Kidney epithelial cell (primary cell): ENCODE measurements at regions not wholly inside any gene's neighbourhood (a gene's known extent, or its start where the extent isn't known, plus 50 kb on each side); places are given as distances from the start of the nearest gene placed in this dataset.

Experiments used
- DNase-seq: peaks from one replicate; pipeline ENCODE4 v3.0.0-alpha.2; 2010; ENCODE audit warnings: low read depth
- H3K27me3 ChIP-seq: 2 replicates; pipeline ENCODE4 v1.6.0; 2011; ENCODE audit warnings: low read length; ENCODE audit not compliant: control insufficient read depth, insufficient read depth
- H3K36me3 ChIP-seq: 2 replicates; pipeline ENCODE4 v1.5.1; 2011; ENCODE audit warnings: low read length; ENCODE audit not compliant: control insufficient read depth, insufficient read depth
- H3K4me3 ChIP-seq: 2 replicates; pipeline ENCODE4 v1.5.1; 2011; ENCODE audit warnings: low read depth, mild to moderate bottlenecking, control low read depth, low read length
- CTCF ChIP-seq: IDR thresholded peaks from 2 replicates; pipeline ENCODE4 v1.5.1; 2011; ENCODE audit warnings: mild to moderate bottlenecking, moderate library complexity, low read length, control low read depth, inconsistent platforms; ENCODE audit not compliant: insufficient read depth, poor library complexity, severe bottlenecking

- no peaks in the 10 kb centered on the region for H3K27me3 ChIP-seq
- TF ChIP-seq CTCF, result no peak
- H3K36me3 ChIP-seq, result no peaks in the 10 kb centered on the region
- DNase-seq, result no peak
- H3K4me3 ChIP-seq, result no peak overlapping the region
Observed at GRCh38 chr4:111483375-111484169, 661.7 kb upstream of the FAM241A start.

GRCh38 chr4:111492496-111492895 lies 652.8 kb upstream of the FAM241A start:
- DNase-seq, result no peak
- no peak for TF ChIP-seq CTCF
- H3K36me3 ChIP-seq, result no peaks in the 10 kb centered on the region

GRCh38 chr4:111494471-111494870 lies 650.8 kb upstream of the FAM241A start:
- no peak for TF ChIP-seq CTCF
- no peaks in the 10 kb centered on the region for H3K36me3 ChIP-seq
- no peaks in the 10 kb centered on the region for H3K27me3 ChIP-seq
- DNase-seq, result no peak
- H3K4me3 ChIP-seq, result no peak overlapping the region

More at GRCh38 chr4:111492496-111492895, 652.8 kb upstream of the FAM241A start:
- no peak overlapping the region for H3K4me3 ChIP-seq
- no peaks in the 10 kb centered on the region for H3K27me3 ChIP-seq

- no peak for TF ChIP-seq CTCF
- DNase-seq, result no peak
- Histone ChIP-seq H3K27me3 (no peaks in the 10 kb centered on the region), H3K36me3 (no peaks in the 10 kb centered on the region), H3K4me3 (no peak overlapping the region)
Observed at GRCh38 chr4:111494971-111495370, 650.3 kb upstream of the FAM241A start.

GRCh38 chr4:111499291-111499690 lies 646.0 kb upstream of the FAM241A start:
- TF ChIP-seq CTCF, result no peak
- no peak for DNase-seq
- H3K36me3 ChIP-seq, result no peaks in the 10 kb centered on the region
- H3K4me3 ChIP-seq, result no peak overlapping the region
- no peaks in the 10 kb centered on the region for H3K27me3 ChIP-seq

- Histone ChIP-seq H3K4me3 (no peak overlapping the region), H3K36me3 (no peaks in the 10 kb centered on the region), H3K27me3 (no peaks in the 10 kb centered on the region)
- no peak for DNase-seq
- no peak for TF ChIP-seq CTCF
Observed at GRCh38 chr4:111499706-111500105, 645.5 kb upstream of the FAM241A start.
